ENCODE measurements at regions not wholly inside any gene's neighbourhood (a gene's known extent, or its start where the extent isn't known, plus 50 kb on each side); places are given as distances from the start of the nearest gene placed in this dataset.
"Not testable (repeated sequence)": the region's sequence is repeated elsewhere in the genome, so short reads cannot be mapped to it uniquely, and the experiment has no call there.

- no peak for DNase-seq
- Mint-ChIP-seq H3K4me1 (ENCODE audit: low read depth in 2 of 2) (no peaks in the 10 kb centered on the region), H3K27me3 (no peaks in the 10 kb centered on the region), H3K27ac (no peak overlapping the region), H3K4me3 (no peak overlapping the region), H3K36me3 (ENCODE audit: insufficient read depth) (no peaks in the 10 kb centered on the region), H3K9me3 (peaks cover 0 to 7% of the 10 kb centered on the region in 2 donors)
- ATAC-seq (replicated peaks) = no peak
These were observed 170.9 kb upstream of the MAGI2 start for GRCh38 chr7:79624336-79624735.

GRCh38 chr7:79622781-79623180, 169.3 kb upstream of the MAGI2 start:
- H3K4me3 Mint-ChIP-seq = no peak overlapping the region
- H3K4me1 Mint-ChIP-seq (ENCODE audit: low read depth in 2 of 2) = no peaks in the 10 kb centered on the region
- ATAC-seq (replicated peaks) (no peak), DNase-seq (no peak)
- no peak overlapping the region for H3K27ac Mint-ChIP-seq
- H3K27me3 Mint-ChIP-seq = no peaks in the 10 kb centered on the region
- H3K9me3 Mint-ChIP-seq = peaks cover 0 to 5% of the 10 kb centered on the region in 2 donors
- H3K36me3 Mint-ChIP-seq (ENCODE audit: insufficient read depth) = no peaks in the 10 kb centered on the region

- ATAC-seq (replicated peaks) (no peak), DNase-seq (no peak)
- Mint-ChIP-seq H3K4me3 (no peak overlapping the region), H3K9me3 (peaks cover 0 to 8% of the 10 kb centered on the region in 2 donors), H3K27me3 (no peaks in the 10 kb centered on the region), H3K4me1 (ENCODE audit: low read depth in 2 of 2) (no peaks in the 10 kb centered on the region), H3K36me3 (ENCODE audit: insufficient read depth) (no peaks in the 10 kb centered on the region), H3K27ac (no peak overlapping the region)
These were observed 166.8 kb upstream of the MAGI2 start for GRCh38 chr7:79620291-79620690.

GRCh38 chr7:79619216-79619615, 165.7 kb upstream of the MAGI2 start:
- no peak overlapping the region for H3K4me3 Mint-ChIP-seq
- H3K36me3 Mint-ChIP-seq (ENCODE audit: insufficient read depth) = no peaks in the 10 kb centered on the region
- DNase-seq = no peak
- no peaks in the 10 kb centered on the region for H3K4me1 Mint-ChIP-seq (ENCODE audit: low read depth in 2 of 2)
- peaks cover 0 to 8% of the 10 kb centered on the region in 2 donors for H3K9me3 Mint-ChIP-seq
- no peaks in the 10 kb centered on the region for H3K27me3 Mint-ChIP-seq
- ATAC-seq (replicated peaks) = no peak
- H3K27ac Mint-ChIP-seq = no peak overlapping the region

- Mint-ChIP-seq H3K4me1 (ENCODE audit: low read depth in 2 of 2) (no peaks in the 10 kb centered on the region), H3K9me3 (peaks cover 0 to 13% of the 10 kb centered on the region in 2 donors), H3K36me3 (ENCODE audit: insufficient read depth) (no peaks in the 10 kb centered on the region), H3K27ac (no peak overlapping the region), H3K27me3 (no peaks in the 10 kb centered on the region), H3K4me3 (no peak overlapping the region)
- DNase-seq (no peak), ATAC-seq (replicated peaks) (no peak)
These were observed 162.6 kb upstream of the MAGI2 start for GRCh38 chr7:79615871-79616640.

GRCh38 chr7:79615466-79615865, 162.0 kb upstream of the MAGI2 start:
- no peak overlapping the region for H3K27ac Mint-ChIP-seq
- ATAC-seq (replicated peaks) (no peak), DNase-seq (no peak)
- no peaks in the 10 kb centered on the region for H3K4me1 Mint-ChIP-seq (ENCODE audit: low read depth in 2 of 2)
- peaks cover 0 to 13% of the 10 kb centered on the region in 2 donors for H3K9me3 Mint-ChIP-seq
- no peaks in the 10 kb centered on the region for H3K27me3 Mint-ChIP-seq
- H3K36me3 Mint-ChIP-seq (ENCODE audit: insufficient read depth) = no peaks in the 10 kb centered on the region
- no peak overlapping the region for H3K4me3 Mint-ChIP-seq

- H3K27ac Mint-ChIP-seq = no peak overlapping the region
- H3K9me3 Mint-ChIP-seq = peaks cover 0 to 11% of the 10 kb centered on the region in 2 donors
- DNase-seq = no peak
- H3K4me3 Mint-ChIP-seq = no peak overlapping the region
- ATAC-seq (replicated peaks) = no peak
- no peaks in the 10 kb centered on the region for H3K36me3 Mint-ChIP-seq (ENCODE audit: insufficient read depth)
- H3K4me1 Mint-ChIP-seq (ENCODE audit: low read depth in 2 of 2) = no peaks in the 10 kb centered on the region
- no peaks in the 10 kb centered on the region for H3K27me3 Mint-ChIP-seq
These were observed 159.4 kb upstream of the MAGI2 start for GRCh38 chr7:79612903-79613302.

GRCh38 chr7:79612022-79612421, 158.6 kb upstream of the MAGI2 start:
- no peaks in the 10 kb centered on the region for H3K27me3 Mint-ChIP-seq
- no peak for DNase-seq
- H3K9me3 Mint-ChIP-seq = peaks cover 3 to 11% of the 10 kb centered on the region in 2 donors
- ATAC-seq (replicated peaks) = no peak
- H3K36me3 Mint-ChIP-seq (ENCODE audit: insufficient read depth) = no peaks in the 10 kb centered on the region
- H3K4me3 Mint-ChIP-seq = no peak overlapping the region
- no peak overlapping the region for H3K27ac Mint-ChIP-seq
- no peaks in the 10 kb centered on the region for H3K4me1 Mint-ChIP-seq (ENCODE audit: low read depth in 2 of 2)

- no peak for ATAC-seq (replicated peaks)
- H3K4me3 Mint-ChIP-seq = no peak overlapping the region
- DNase-seq = no peak
- H3K36me3 Mint-ChIP-seq (ENCODE audit: insufficient read depth) = no peaks in the 10 kb centered on the region
- no peak overlapping the region for H3K27ac Mint-ChIP-seq
- no peaks in the 10 kb centered on the region for H3K27me3 Mint-ChIP-seq
- no peaks in the 10 kb centered on the region for H3K4me1 Mint-ChIP-seq (ENCODE audit: low read depth in 2 of 2)
- peaks cover 7 to 8% of the 10 kb centered on the region in 2 donors for H3K9me3 Mint-ChIP-seq
These were observed 157.4 kb upstream of the MAGI2 start for GRCh38 chr7:79610748-79611304.

- Mint-ChIP-seq H3K4me1 (ENCODE audit: low read depth in 2 of 2) (no peaks in the 10 kb centered on the region), H3K27ac (no peak overlapping the region), H3K4me3 (no peak overlapping the region), H3K27me3 (no peaks in the 10 kb centered on the region), H3K36me3 (ENCODE audit: insufficient read depth) (no peaks in the 10 kb centered on the region), H3K9me3 (peaks cover 7 to 8% of the 10 kb centered on the region in 2 donors)
- DNase-seq (no peak), ATAC-seq (replicated peaks) (no peak)
These were observed 156.8 kb upstream of the MAGI2 start for GRCh38 chr7:79610313-79610712.

- no peak for DNase-seq
- H3K4me1 Mint-ChIP-seq (ENCODE audit: low read depth in 2 of 2) = no peaks in the 10 kb centered on the region
- H3K36me3 Mint-ChIP-seq (ENCODE audit: insufficient read depth) = no peaks in the 10 kb centered on the region
- H3K4me3 Mint-ChIP-seq = no peak overlapping the region
- H3K27me3 Mint-ChIP-seq = no peaks in the 10 kb centered on the region
- H3K27ac Mint-ChIP-seq = no peak overlapping the region
- peaks cover 7 to 8% of the 10 kb centered on the region in 2 donors for H3K9me3 Mint-ChIP-seq
- ATAC-seq (replicated peaks) = no peak
These were observed 154.5 kb upstream of the MAGI2 start for GRCh38 chr7:79608005-79608404.

- no peaks in the 10 kb centered on the region for H3K4me1 Mint-ChIP-seq (ENCODE audit: low read depth in 2 of 2)
- H3K36me3 Mint-ChIP-seq (ENCODE audit: insufficient read depth) = no peaks in the 10 kb centered on the region
- peaks cover 0 to 14% of the 10 kb centered on the region in 2 donors for H3K9me3 Mint-ChIP-seq
- no peak overlapping the region for H3K27ac Mint-ChIP-seq
- DNase-seq (no peak), ATAC-seq (replicated peaks) (no peak)
- no peak overlapping the region for H3K4me3 Mint-ChIP-seq
- no peaks in the 10 kb centered on the region for H3K27me3 Mint-ChIP-seq
These were observed 151.4 kb upstream of the MAGI2 start for GRCh38 chr7:79604841-79605240.

GRCh38 chr7:79598351-79598750, 144.9 kb upstream of the MAGI2 start:
- Mint-ChIP-seq H3K36me3 (ENCODE audit: insufficient read depth) (no peaks in the 10 kb centered on the region), H3K27ac (no peak overlapping the region), H3K27me3 (no peaks in the 10 kb centered on the region), H3K4me3 (no peak overlapping the region), H3K4me1 (ENCODE audit: low read depth in 2 of 2) (no peaks in the 10 kb centered on the region), H3K9me3 (peaks cover 0 to 14% of the 10 kb centered on the region in 2 donors)
- ATAC-seq (replicated peaks) (no peak), DNase-seq (no peak)

- not testable (repeated sequence) for H3K4me3 Mint-ChIP-seq; H3K36me3 Mint-ChIP-seq (ENCODE audit: insufficient read depth); H3K27me3 Mint-ChIP-seq; H3K9me3 Mint-ChIP-seq; H3K27ac Mint-ChIP-seq; H3K4me1 Mint-ChIP-seq (ENCODE audit: low read depth in 2 of 2); DNase-seq; ATAC-seq (replicated peaks)
These were observed 141.2 kb upstream of the MAGI2 start for GRCh38 chr7:79594671-79595070.

Data from effector memory CD8-positive, alpha-beta T cell (primary cell).